GM23338 (cell line): ENCODE measurements at regions not wholly inside any gene's neighbourhood (a gene's known extent, or its start where the extent isn't known, plus 50 kb on each side); places are given as distances from the start of the nearest gene placed in this dataset.
"Not testable (repeated sequence)": the region's sequence is repeated elsewhere in the genome, so short reads cannot be mapped to it uniquely, and the experiment has no call there.

ENCODE experiments used
- ATAC-seq: fragments of 200-7000 bp; cut with Tn5 transposase; 3 replicates; pipeline ENCODE4 v1.9.1; 2020
- DNase-seq: peaks from one replicate; pipeline ENCODE4 v3.0.0-alpha.2; 2015; ENCODE audit warnings: low spot score
- H2AFZ ChIP-seq: fragments of 200-600 bp; sonication (generic); 2 replicates; pipeline ENCODE4 v1.8.0; 2016; ENCODE audit warnings: antibody characterized with exemption, mild to moderate bottlenecking, moderate library complexity
- H3F3A ChIP-seq: fragments of 200-600 bp; sonication (generic); replicated peaks from 2 replicates; pipeline ENCODE4 v1.8.0; 2017; ENCODE audit warnings: antibody characterized with exemption, mixed run types, low read depth
- H3K27ac ChIP-seq: fragments of 200-600 bp; sonication (generic); 2 replicates; pipeline ENCODE4 v1.6.1; 2016; ENCODE audit warnings: low read depth
- H3K27me3 ChIP-seq: fragments of 200-600 bp; sonication (generic); 2 replicates; pipeline ENCODE4 v1.8.0; 2016; ENCODE audit warnings: mild to moderate bottlenecking, mixed run types, moderate library complexity; ENCODE audit not compliant: insufficient read depth
- H3K36me3 ChIP-seq: fragments of 200-600 bp; sonication (generic); 2 replicates; pipeline ENCODE4 v1.8.0; 2016; ENCODE audit warnings: mild to moderate bottlenecking; ENCODE audit not compliant: insufficient read depth
- H3K4me1 ChIP-seq: fragments of 200-600 bp; sonication (generic); 2 replicates; pipeline ENCODE4 v1.8.0; 2016; ENCODE audit warnings: mild to moderate bottlenecking, moderate library complexity; ENCODE audit not compliant: insufficient read depth
- H3K4me2 ChIP-seq: fragments of 200-600 bp; sonication (generic); 2 replicates; pipeline ENCODE4 v1.7.1; 2017; ENCODE audit warnings: mixed run types
- H3K4me3 ChIP-seq: fragments of 200-600 bp; sonication (generic); 2 replicates; pipeline ENCODE4 v1.6.1; 2016; ENCODE audit warnings: mixed run types
- H3K79me2 ChIP-seq: fragments of 200-600 bp; sonication (generic); replicated peaks from 2 replicates; pipeline ENCODE4 v1.8.0; 2017; ENCODE audit warnings: mild to moderate bottlenecking; ENCODE audit not compliant: insufficient read depth
- H3K9me2 ChIP-seq: fragments of 200-600 bp; sonication (generic); 2 replicates; pipeline ENCODE4 v1.8.0; 2017; ENCODE audit not compliant: insufficient read depth
- H4K20me1 ChIP-seq: fragments of 200-600 bp; sonication (generic); replicated peaks from 2 replicates; pipeline ENCODE4 v1.8.0; 2017; ENCODE audit warnings: mild to moderate bottlenecking; ENCODE audit not compliant: insufficient read depth
- H3K27ac Mint-ChIP-seq: 2 replicates; pipeline ENCODE4 v1.8.0; 2020; ENCODE audit warnings: inconsistent platforms, mild to moderate bottlenecking, moderate library complexity, mixed read lengths
- H3K27me3 Mint-ChIP-seq: 3 replicates; pipeline ENCODE4 v1.8.0; 2022; ENCODE audit warnings: low read depth, mild to moderate bottlenecking, moderate library complexity, mixed read lengths, inconsistent platforms; ENCODE audit not compliant: insufficient read depth, poor library complexity
- H3K36me3 Mint-ChIP-seq: 3 replicates; pipeline ENCODE4 v1.8.0; 2021; ENCODE audit warnings: low read depth, mild to moderate bottlenecking, inconsistent platforms, moderate library complexity, mixed read lengths
- H3K4me1 Mint-ChIP-seq: 3 replicates; pipeline ENCODE4 v1.8.0; 2020; ENCODE audit warnings: mild to moderate bottlenecking, inconsistent platforms, mixed read lengths
- H3K4me3 Mint-ChIP-seq: 3 replicates; pipeline ENCODE4 v1.8.0; 2021; ENCODE audit warnings: moderate library complexity, mild to moderate bottlenecking, inconsistent platforms, mixed read lengths
- H3K9me3 Mint-ChIP-seq: 3 replicates; pipeline ENCODE4 v1.8.0; 2020; ENCODE audit warnings: moderate library complexity, mild to moderate bottlenecking, inconsistent platforms, mixed read lengths
- CREB1 ChIP-seq: fragments of 250-450 bp; sonication (Bioruptor Pico); IDR thresholded peaks from 2 replicates; pipeline ENCODE4 v1.5.0; 2020; ENCODE audit warnings: low read depth, mild to moderate bottlenecking, moderate library complexity
- EZH2 ChIP-seq: fragments of 200-600 bp; sonication (generic); IDR thresholded peaks from one replicate; pipeline ENCODE4 v1.8.0; 2017; ENCODE audit warnings: antibody characterized with exemption, mild to moderate bottlenecking, low read depth; ENCODE audit not compliant: unreplicated experiment
- EZH2phosphoT487 ChIP-seq: fragments of 200-600 bp; sonication (generic); IDR thresholded peaks from one replicate; pipeline ENCODE4 v1.8.1; 2018; ENCODE audit warnings: antibody characterized with exemption; ENCODE audit not compliant: unreplicated experiment
- JUNB ChIP-seq: IDR thresholded peaks from one replicate; pipeline ENCODE4 v1.6.1; 2016; ENCODE audit warnings: antibody characterized with exemption; ENCODE audit not compliant: unreplicated experiment
- NANOG ChIP-seq: IDR thresholded peaks from 2 replicates; pipeline ENCODE4 v1.6.1; 2016; ENCODE audit warnings: antibody characterized with exemption, borderline replicate concordance
- POLR2AphosphoS5 ChIP-seq: IDR thresholded peaks from 2 replicates; pipeline ENCODE4 v1.6.1; 2016; ENCODE audit warnings: antibody characterized with exemption, low read depth
- REST ChIP-seq: IDR thresholded peaks from one replicate; pipeline ENCODE4 v1.6.1; 2018; ENCODE audit warnings: antibody characterized with exemption; ENCODE audit not compliant: unreplicated experiment
- STAT1 ChIP-seq: IDR thresholded peaks from one replicate; pipeline ENCODE4 v1.6.1; 2016; ENCODE audit warnings: antibody characterized with exemption; ENCODE audit not compliant: unreplicated experiment
- ZNF114 ChIP-seq: fragments of 250-450 bp; sonication (Bioruptor Pico); IDR thresholded peaks from 2 replicates; pipeline ENCODE4 v1.5.0; 2020; ENCODE audit warnings: mild to moderate bottlenecking, moderate library complexity
- ZNF331 ChIP-seq: fragments of 250-450 bp; sonication (Bioruptor Pico); IDR thresholded peaks from 2 replicates; pipeline ENCODE4 v1.5.0; 2020; ENCODE audit warnings: low read depth, mild to moderate bottlenecking, moderate library complexity
- TF ChIP-seq, protein P1 (sequence below): IDR thresholded peaks from 2 replicates; pipeline ENCODE4 v1.6.1; 2016; ENCODE audit warnings: antibody characterized with exemption

DNA sequence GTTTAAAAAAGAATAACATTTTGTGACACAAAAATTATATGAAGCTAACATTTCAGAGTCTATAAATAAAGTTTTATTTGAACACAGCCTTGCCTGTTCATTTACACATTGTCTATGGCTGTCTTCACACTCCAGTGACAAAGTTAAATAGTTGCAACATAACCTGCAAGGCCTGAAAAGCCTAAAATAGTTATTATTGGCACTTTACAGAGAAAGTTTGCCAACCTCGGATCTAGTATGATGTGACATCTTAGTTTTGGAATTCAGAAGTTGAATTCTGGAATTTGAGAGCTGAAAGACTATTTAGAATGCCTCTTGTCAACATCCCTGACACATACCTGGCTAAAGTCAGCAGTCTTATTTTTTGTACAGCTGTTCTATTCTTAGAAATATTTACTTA lies 68.3 kb downstream of the DYRK2 start:
- H3K27ac ChIP-seq: no peak overlapping the region
- H3K4me3 Mint-ChIP-seq: no peak overlapping the region
- no peak for ATAC-seq

GRCh38 chr12:67719303-67719702 lies 70.8 kb downstream of the DYRK2 start:
- not testable (repeated sequence) for H3K27me3 ChIP-seq, H3K4me2 ChIP-seq, H3K4me1 Mint-ChIP-seq, H3K36me3 Mint-ChIP-seq, H3K9me3 Mint-ChIP-seq, H3K9me2 ChIP-seq, H3K36me3 ChIP-seq, ATAC-seq, DNase-seq, H3K27ac ChIP-seq, H4K20me1 ChIP-seq, H3F3A ChIP-seq, H3K4me1 ChIP-seq, H3K4me3 ChIP-seq, H3K79me2 ChIP-seq, H3K27ac Mint-ChIP-seq, H3K4me3 Mint-ChIP-seq, H3K27me3 Mint-ChIP-seq
- H2AFZ ChIP-seq: peak overlapping the region; percentile 59; the same call in 1 of the 2 replicates

More for the DNA sequence above, 68.3 kb downstream of the DYRK2 start:
- Histone ChIP-seq H3K79me2 (no peaks in the 10 kb centered on the region), H3K27me3 (no peaks in the 10 kb centered on the region), H2AFZ (no peak overlapping the region), H3K4me1 (no peaks in the 10 kb centered on the region), H3K4me3 (no peak overlapping the region), H3K9me2 (no peaks in the 10 kb centered on the region), H3K4me2 (no peak overlapping the region), H3K36me3 (no peaks in the 10 kb centered on the region), H4K20me1 (no peaks in the 10 kb centered on the region), H3F3A (no peaks in the 10 kb centered on the region)
- no peaks in the 10 kb centered on the region; the same call in 2 of the 3 replicates for H3K36me3 Mint-ChIP-seq
- no peaks in the 10 kb centered on the region; the same call in 2 of the 3 replicates for H3K4me1 Mint-ChIP-seq
- no peak overlapping the region for H3K27ac Mint-ChIP-seq
- no peaks in the 10 kb centered on the region for H3K27me3 Mint-ChIP-seq
- DNase-seq: no peak
- H3K9me3 Mint-ChIP-seq: no peaks in the 10 kb centered on the region
- TF ChIP-seq NANOG (no peak), STAT1 (no peak), ZNF114 (no peak), ZNF331 (CRISPR knock-in tag) (no peak), POLR2AphosphoS5 (no peak), EZH2 (no peak), CREB1 (CRISPR knock-in tag) (no peak)
- TF ChIP-seq, protein P1, sequence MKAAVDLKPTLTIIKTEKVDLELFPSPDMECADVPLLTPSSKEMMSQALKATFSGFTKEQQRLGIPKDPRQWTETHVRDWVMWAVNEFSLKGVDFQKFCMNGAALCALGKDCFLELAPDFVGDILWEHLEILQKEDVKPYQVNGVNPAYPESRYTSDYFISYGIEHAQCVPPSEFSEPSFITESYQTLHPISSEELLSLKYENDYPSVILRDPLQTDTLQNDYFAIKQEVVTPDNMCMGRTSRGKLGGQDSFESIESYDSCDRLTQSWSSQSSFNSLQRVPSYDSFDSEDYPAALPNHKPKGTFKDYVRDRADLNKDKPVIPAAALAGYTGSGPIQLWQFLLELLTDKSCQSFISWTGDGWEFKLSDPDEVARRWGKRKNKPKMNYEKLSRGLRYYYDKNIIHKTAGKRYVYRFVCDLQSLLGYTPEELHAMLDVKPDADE: no peak

DNA sequence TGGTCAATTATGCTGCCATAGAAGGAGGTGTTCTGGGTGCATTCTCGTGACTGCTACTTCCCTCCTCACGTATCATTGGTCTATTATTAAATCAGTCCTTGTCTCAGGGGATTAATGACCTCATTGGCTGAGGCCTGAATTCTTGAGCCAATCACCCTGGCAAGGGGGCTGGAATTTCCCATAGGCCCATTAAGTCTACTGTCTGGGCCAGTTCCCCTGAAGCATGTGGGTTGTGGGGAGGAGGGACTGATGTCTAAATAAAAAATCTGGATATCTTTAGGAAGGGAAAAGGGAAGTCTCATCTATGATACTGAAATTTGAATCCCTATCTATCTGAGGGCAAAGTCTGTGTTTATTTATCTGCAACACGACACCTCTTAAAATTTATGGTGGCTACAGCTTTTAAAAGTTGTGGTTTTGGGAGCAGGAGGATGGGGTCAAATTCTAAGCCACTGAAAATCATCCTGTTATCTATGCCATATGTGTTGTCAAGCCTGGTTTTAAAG lies 71.9 kb downstream of the DYRK2 start:
- no peaks in the 10 kb centered on the region; the same call in 2 of the 3 replicates for H3K36me3 Mint-ChIP-seq
- no peak overlapping the region for H3K4me3 ChIP-seq
- H3K27ac ChIP-seq: no peak overlapping the region
- H3K4me1 Mint-ChIP-seq: no peaks in the 10 kb centered on the region
- H3K4me1 ChIP-seq: no peaks in the 10 kb centered on the region
- H3K27me3 ChIP-seq: no peaks in the 10 kb centered on the region
- ATAC-seq (peak; percentile 27; the same call in 1 of the 3 replicates), DNase-seq (no peak)
- H2AFZ ChIP-seq: no peak overlapping the region
- no peak overlapping the region for H3K4me2 ChIP-seq
- no peaks in the 10 kb centered on the region for H3F3A ChIP-seq
- no peaks in the 10 kb centered on the region for H3K36me3 ChIP-seq
- H3K27me3 Mint-ChIP-seq: no peaks in the 10 kb centered on the region
- no peaks in the 10 kb centered on the region for H4K20me1 ChIP-seq
- H3K4me3 Mint-ChIP-seq: no peak overlapping the region
- H3K9me2 ChIP-seq: 0 out of 2 replicates have a peak, but pooled peaks cover 5% of the 10 kb centered on the region
- H3K79me2 ChIP-seq: no peaks in the 10 kb centered on the region
- H3K27ac Mint-ChIP-seq: no peak overlapping the region; the same call in 1 of the 2 replicates
- no peaks in the 10 kb centered on the region for H3K9me3 Mint-ChIP-seq
- no peak for TF ChIP-seq ZNF114
- TF ChIP-seq JUNB: no peak
- no peak for TF ChIP-seq REST
- TF ChIP-seq POLR2AphosphoS5: no peak
- no peak for TF ChIP-seq EZH2
- TF ChIP-seq EZH2phosphoT487: no peak
- no peak for TF ChIP-seq NANOG
